ENCODE measurements at regions not wholly inside any gene's neighbourhood (a gene's known extent, or its start where the extent isn't known, plus 50 kb on each side); places are given as distances from the start of the nearest gene placed in this dataset.

- POLR2A ChIA-PET (ENCODE audit: low non-redundant PET) = no interaction called here
- BruUV-seq (replicated peaks) = no TSS peak
- Histone ChIP-seq H3K4me3 (ENCODE audit: low read depth, low read length, poor library complexity, severe bottlenecking) (no peak overlapping the region), H3K27ac (ENCODE audit: low read depth, low read length, poor library complexity, severe bottlenecking) (no peak overlapping the region), H3K4me1 (ENCODE audit: insufficient read depth, low read length, poor library complexity, severe bottlenecking) (peaks cover 21% of the 10 kb centered on the region), H3K36me3 (ENCODE audit: insufficient read depth, low read length, poor library complexity, severe bottlenecking) (no peaks in the 10 kb centered on the region), H3K9me3 (ENCODE audit: low read depth, low read length, poor library complexity, severe bottlenecking) (no peaks in the 10 kb centered on the region), H3K27me3 (replicated peaks; ENCODE audit: insufficient read depth, low read depth, low read length, poor library complexity) (no peaks in the 10 kb centered on the region)
- CTCF ChIA-PET = no interaction called here
- no peak for DNase-seq (ENCODE audit: low spot score)
- intact Hi-C loops (cut with micrococcal nuclease; ENCODE audit: unreplicated experiment) = no loop called here
- TF ChIP-seq EZH2 (IDR thresholded peaks at IDR 0.05; ENCODE audit: borderline replicate concordance, low read depth, low read length, poor library complexity, severe bottlenecking) = no peak
- TF ChIP-seq, protein P1, sequence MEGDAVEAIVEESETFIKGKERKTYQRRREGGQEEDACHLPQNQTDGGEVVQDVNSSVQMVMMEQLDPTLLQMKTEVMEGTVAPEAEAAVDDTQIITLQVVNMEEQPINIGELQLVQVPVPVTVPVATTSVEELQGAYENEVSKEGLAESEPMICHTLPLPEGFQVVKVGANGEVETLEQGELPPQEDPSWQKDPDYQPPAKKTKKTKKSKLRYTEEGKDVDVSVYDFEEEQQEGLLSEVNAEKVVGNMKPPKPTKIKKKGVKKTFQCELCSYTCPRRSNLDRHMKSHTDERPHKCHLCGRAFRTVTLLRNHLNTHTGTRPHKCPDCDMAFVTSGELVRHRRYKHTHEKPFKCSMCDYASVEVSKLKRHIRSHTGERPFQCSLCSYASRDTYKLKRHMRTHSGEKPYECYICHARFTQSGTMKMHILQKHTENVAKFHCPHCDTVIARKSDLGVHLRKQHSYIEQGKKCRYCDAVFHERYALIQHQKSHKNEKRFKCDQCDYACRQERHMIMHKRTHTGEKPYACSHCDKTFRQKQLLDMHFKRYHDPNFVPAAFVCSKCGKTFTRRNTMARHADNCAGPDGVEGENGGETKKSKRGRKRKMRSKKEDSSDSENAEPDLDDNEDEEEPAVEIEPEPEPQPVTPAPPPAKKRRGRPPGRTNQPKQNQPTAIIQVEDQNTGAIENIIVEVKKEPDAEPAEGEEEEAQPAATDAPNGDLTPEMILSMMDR (conservative IDR thresholded peaks at IDR 0.05; ENCODE audit: low read depth, low read length) = no peak
Measured at GRCh38 chr14:44339862-44340261, 167.2 kb downstream of the FSCB start.

GRCh38 chr14:44339231-44339630 is 167.9 kb downstream of the FSCB start:
- intact Hi-C loops (cut with micrococcal nuclease; ENCODE audit: unreplicated experiment) = no loop called here
- H3K4me1 ChIP-seq (ENCODE audit: insufficient read depth, low read length, poor library complexity, severe bottlenecking) = peaks cover 21% of the 10 kb centered on the region
- POLR2A ChIA-PET (ENCODE audit: low non-redundant PET) = interaction anchor here (0.7 kb wide), 1 partner anchor 135 kb away, joined by 3 read pairs; no protein-coding TSS in a partner anchor
- no TSS peak for BruUV-seq (replicated peaks)
- H3K27me3 ChIP-seq (replicated peaks; ENCODE audit: insufficient read depth, low read depth, low read length, poor library complexity) = no peaks in the 10 kb centered on the region
- no peak for DNase-seq (ENCODE audit: low spot score)
- no peak overlapping the region for H3K4me3 ChIP-seq (ENCODE audit: low read depth, low read length, poor library complexity, severe bottlenecking)
- CTCF ChIA-PET = no interaction called here
- H3K36me3 ChIP-seq (ENCODE audit: insufficient read depth, low read length, poor library complexity, severe bottlenecking) = no peaks in the 10 kb centered on the region
- TF ChIP-seq, protein P1 (conservative IDR thresholded peaks at IDR 0.05; ENCODE audit: low read depth, low read length) = no peak
- TF ChIP-seq EZH2 (IDR thresholded peaks at IDR 0.05; ENCODE audit: borderline replicate concordance, low read depth, low read length, poor library complexity, severe bottlenecking) = no peak
- H3K9me3 ChIP-seq (ENCODE audit: low read depth, low read length, poor library complexity, severe bottlenecking) = no peaks in the 10 kb centered on the region
- no peak overlapping the region for H3K27ac ChIP-seq (ENCODE audit: low read depth, low read length, poor library complexity, severe bottlenecking)

DNA sequence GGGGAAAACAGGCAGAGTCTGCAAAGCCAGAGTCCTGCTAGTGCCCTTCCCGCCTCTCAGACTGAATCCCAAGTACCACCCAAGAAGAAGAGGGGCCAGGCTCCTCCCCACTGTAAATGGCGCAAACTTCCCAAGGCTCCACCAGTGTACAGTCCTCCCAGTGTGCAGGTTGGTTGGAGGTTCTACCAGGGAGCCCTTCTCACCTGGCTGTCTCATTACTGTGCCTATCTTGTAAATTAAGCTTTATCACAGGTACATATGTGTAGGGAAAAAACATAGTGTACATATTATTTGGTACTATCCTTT is 189.7 kb downstream of the FSCB start:
- POLR2A ChIA-PET (ENCODE audit: low non-redundant PET) = no interaction called here
- no peak for TF ChIP-seq EZH2 (IDR thresholded peaks at IDR 0.05; ENCODE audit: borderline replicate concordance, low read depth, low read length, poor library complexity, severe bottlenecking)
- TF ChIP-seq, protein P1 (conservative IDR thresholded peaks at IDR 0.05; ENCODE audit: low read depth, low read length) = no peak
- intact Hi-C loops (cut with micrococcal nuclease; ENCODE audit: unreplicated experiment) = no loop called here
- CTCF ChIA-PET = no interaction called here
- no peaks in the 10 kb centered on the region for H3K27me3 ChIP-seq (replicated peaks; ENCODE audit: insufficient read depth, low read depth, low read length, poor library complexity)
- BruUV-seq (replicated peaks) = TSS peak; percentile 79
- peak overlapping the region; percentile 21 for H3K27ac ChIP-seq (ENCODE audit: low read depth, low read length, poor library complexity, severe bottlenecking)
- H3K9me3 ChIP-seq (ENCODE audit: low read depth, low read length, poor library complexity, severe bottlenecking) = no peaks in the 10 kb centered on the region
- H3K36me3 ChIP-seq (ENCODE audit: insufficient read depth, low read length, poor library complexity, severe bottlenecking) = no peaks in the 10 kb centered on the region
- no peak overlapping the region for H3K4me3 ChIP-seq (ENCODE audit: low read depth, low read length, poor library complexity, severe bottlenecking)
- H3K4me1 ChIP-seq (ENCODE audit: insufficient read depth, low read length, poor library complexity, severe bottlenecking) = no peaks in the 10 kb centered on the region
- DNase-seq (ENCODE audit: low spot score) = no peak
